HG02938 (cell line): ENCODE measurements at regions not wholly inside any gene's neighbourhood (a gene's known extent, or its start where the extent isn't known, plus 50 kb on each side); places are given as distances from the start of the nearest gene placed in this dataset.
"Not testable (repeated sequence)": the region's sequence is repeated elsewhere in the genome, so short reads cannot be mapped to it uniquely, and the experiment has no call there.

ENCODE experiments used
- ATAC-seq: cut with Tn5 transposase; IDR thresholded peaks from one replicate; pipeline ENCODE4 v1.9.1; 2021; ENCODE audit warnings: mild to moderate bottlenecking, moderate library complexity; ENCODE audit not compliant: unreplicated experiment

- ATAC-seq, result peak; percentile 53
Measured at GRCh38 chr6:119533603-119534279, 184.2 kb upstream of the MAN1A1 start.

- ATAC-seq, result no peak
Measured at GRCh38 chr6:119527231-119527578, 177.6 kb upstream of the MAN1A1 start.

- no peak for ATAC-seq
Measured at GRCh38 chr6:119526561-119527230, 177.1 kb upstream of the MAN1A1 start.

- ATAC-seq, result no peak
Measured at GRCh38 chr6:119524410-119524809, 174.8 kb upstream of the MAN1A1 start.

- ATAC-seq, result no peak
Measured at GRCh38 chr6:119523556-119523955, 174.0 kb upstream of the MAN1A1 start.

- ATAC-seq, result no peak
Measured at GRCh38 chr6:119521251-119521650, 171.7 kb upstream of the MAN1A1 start.

GRCh38 chr6:119517428-119517827, 167.9 kb upstream of the MAN1A1 start:
- no peak for ATAC-seq

- ATAC-seq, result no peak
Measured at GRCh38 chr6:119514345-119514744, 164.8 kb upstream of the MAN1A1 start.

- ATAC-seq, result no peak
Measured at GRCh38 chr6:119511024-119511423, 161.5 kb upstream of the MAN1A1 start.

- no peak for ATAC-seq
Measured at GRCh38 chr6:119510246-119510645, 160.7 kb upstream of the MAN1A1 start.

- ATAC-seq, result no peak
Measured at GRCh38 chr6:119506631-119507174, 157.1 kb upstream of the MAN1A1 start.

- ATAC-seq, result peak; percentile 82
Measured at GRCh38 chr6:119501798-119502483, 152.4 kb upstream of the MAN1A1 start.

- no peak for ATAC-seq
Measured at GRCh38 chr6:119499797-119500196, 150.2 kb upstream of the MAN1A1 start.

- no peak for ATAC-seq
Measured at GRCh38 chr6:119497988-119498727, 148.6 kb upstream of the MAN1A1 start.

- no peak for ATAC-seq
Measured at GRCh38 chr6:119495230-119495683, 145.7 kb upstream of the MAN1A1 start.

GRCh38 chr6:119493980-119494379, 144.4 kb upstream of the MAN1A1 start:
- no peak for ATAC-seq

- not testable (repeated sequence) for ATAC-seq
Measured at GRCh38 chr6:119491112-119491511, 141.6 kb upstream of the MAN1A1 start.

GRCh38 chr6:119490050-119490449, 140.5 kb upstream of the MAN1A1 start:
- ATAC-seq, result not testable (repeated sequence)

- ATAC-seq, result no peak
Measured at GRCh38 chr6:119484598-119484997, 135.0 kb upstream of the MAN1A1 start.

- no peak for ATAC-seq
Measured at GRCh38 chr6:119483908-119484307, 134.3 kb upstream of the MAN1A1 start.

- no peak for ATAC-seq
Measured at GRCh38 chr6:119482850-119483285, 133.3 kb upstream of the MAN1A1 start.
